ENCODE measurements at regions not wholly inside any gene's neighbourhood (a gene's known extent, or its start where the extent isn't known, plus 50 kb on each side); places are given as distances from the start of the nearest gene placed in this dataset.

DNA sequence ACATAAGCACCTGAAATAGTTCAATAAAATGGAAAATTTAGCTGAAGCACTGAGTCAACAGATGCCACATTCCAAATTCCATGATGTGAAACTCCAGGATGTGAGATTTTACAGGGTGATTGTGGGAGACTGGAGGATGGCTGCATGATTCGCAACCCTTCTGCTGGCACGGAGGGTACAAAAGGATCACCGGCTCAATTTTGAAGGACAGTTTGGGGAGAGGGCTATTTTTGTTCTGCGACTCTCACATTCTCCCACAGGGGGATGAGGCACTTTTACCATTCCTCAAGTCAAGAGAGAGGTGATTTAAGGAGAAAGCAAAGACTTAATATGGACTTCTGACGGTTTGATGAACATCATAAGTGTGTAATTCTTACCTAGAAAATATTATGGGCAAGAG is 138.1 kb upstream of the CWC22 start:
- TF ChIP-seq, protein P1, sequence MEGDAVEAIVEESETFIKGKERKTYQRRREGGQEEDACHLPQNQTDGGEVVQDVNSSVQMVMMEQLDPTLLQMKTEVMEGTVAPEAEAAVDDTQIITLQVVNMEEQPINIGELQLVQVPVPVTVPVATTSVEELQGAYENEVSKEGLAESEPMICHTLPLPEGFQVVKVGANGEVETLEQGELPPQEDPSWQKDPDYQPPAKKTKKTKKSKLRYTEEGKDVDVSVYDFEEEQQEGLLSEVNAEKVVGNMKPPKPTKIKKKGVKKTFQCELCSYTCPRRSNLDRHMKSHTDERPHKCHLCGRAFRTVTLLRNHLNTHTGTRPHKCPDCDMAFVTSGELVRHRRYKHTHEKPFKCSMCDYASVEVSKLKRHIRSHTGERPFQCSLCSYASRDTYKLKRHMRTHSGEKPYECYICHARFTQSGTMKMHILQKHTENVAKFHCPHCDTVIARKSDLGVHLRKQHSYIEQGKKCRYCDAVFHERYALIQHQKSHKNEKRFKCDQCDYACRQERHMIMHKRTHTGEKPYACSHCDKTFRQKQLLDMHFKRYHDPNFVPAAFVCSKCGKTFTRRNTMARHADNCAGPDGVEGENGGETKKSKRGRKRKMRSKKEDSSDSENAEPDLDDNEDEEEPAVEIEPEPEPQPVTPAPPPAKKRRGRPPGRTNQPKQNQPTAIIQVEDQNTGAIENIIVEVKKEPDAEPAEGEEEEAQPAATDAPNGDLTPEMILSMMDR (IDR thresholded peaks at IDR 0.05; ENCODE audit: low read depth, low read length, missing control alignments) = no peak
- no peak for DNase-seq (ENCODE audit: extremely low read depth, low read depth)
- H3K4me3 ChIP-seq (replicated peaks; ENCODE audit: low read depth, low read length) = no peak overlapping the region

GRCh38 chr2:180144338-180144813 is 137.3 kb upstream of the CWC22 start:
- TF ChIP-seq, protein P1 (IDR thresholded peaks at IDR 0.05; ENCODE audit: low read depth, low read length, missing control alignments) = no peak
- no peak overlapping the region for H3K4me3 ChIP-seq (replicated peaks; ENCODE audit: low read depth, low read length)
- no peak for DNase-seq (ENCODE audit: extremely low read depth, low read depth)

DNA sequence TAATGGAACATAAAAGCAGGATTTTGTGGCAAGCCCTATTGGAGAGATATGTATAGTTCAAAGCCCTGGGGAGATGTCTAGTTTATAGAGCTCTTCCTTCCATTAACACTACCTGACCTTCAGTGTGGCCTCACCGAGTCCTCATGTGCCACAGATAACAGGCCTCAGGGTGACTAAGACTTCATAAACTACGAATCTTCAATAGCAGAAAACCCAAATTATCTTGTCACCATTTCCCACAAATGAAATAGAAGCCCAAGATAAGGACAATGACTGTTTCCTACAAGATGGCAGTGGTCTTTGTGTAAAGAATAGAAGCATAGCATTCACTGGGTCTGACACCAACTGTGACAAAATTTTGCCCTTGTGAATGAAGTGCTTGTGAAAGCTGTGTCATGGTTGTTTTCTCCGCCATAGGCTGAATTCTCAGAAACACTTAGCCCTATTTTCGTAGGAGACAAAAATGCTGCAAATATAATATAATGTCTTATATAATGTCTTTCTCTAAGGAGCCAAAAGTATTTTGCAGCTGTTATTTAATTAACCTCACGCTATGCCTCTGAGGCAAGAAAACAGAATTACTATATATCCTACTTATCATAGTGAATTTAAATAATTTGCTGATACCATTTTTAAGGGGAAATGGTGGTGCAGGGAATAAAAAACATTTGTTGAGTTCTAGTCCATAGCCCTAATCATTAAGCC is 136.7 kb upstream of the CWC22 start:
- TF ChIP-seq, protein P1 (IDR thresholded peaks at IDR 0.05; ENCODE audit: low read depth, low read length, missing control alignments) = no peak
- H3K4me3 ChIP-seq (replicated peaks; ENCODE audit: low read depth, low read length) = no peak overlapping the region
- no peak for DNase-seq (ENCODE audit: extremely low read depth, low read depth)

DNA sequence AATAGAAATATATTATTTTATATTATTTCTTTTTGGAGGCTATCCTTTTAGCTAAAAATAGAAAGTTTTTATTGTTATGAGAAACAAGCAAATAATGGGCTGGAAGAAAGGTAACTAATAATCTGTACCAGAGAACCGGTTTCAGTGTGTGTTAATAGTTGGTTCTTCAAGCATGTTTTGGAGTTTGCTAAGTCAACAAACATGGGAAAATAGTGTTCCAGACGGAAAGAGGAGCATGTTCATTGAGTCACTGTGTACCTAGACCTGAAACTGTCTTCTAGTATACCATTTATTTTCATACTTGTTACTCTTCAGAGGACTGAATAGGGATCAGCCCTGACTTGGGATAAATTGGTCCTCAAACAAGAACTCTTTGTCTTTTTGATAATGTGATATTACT is 134.5 kb upstream of the CWC22 start:
- H3K4me3 ChIP-seq (replicated peaks; ENCODE audit: low read depth, low read length) = no peak overlapping the region
- TF ChIP-seq, protein P1 (IDR thresholded peaks at IDR 0.05; ENCODE audit: low read depth, low read length, missing control alignments) = no peak
- no peak for DNase-seq (ENCODE audit: extremely low read depth, low read depth)

- no peak overlapping the region for H3K4me3 ChIP-seq (replicated peaks; ENCODE audit: low read depth, low read length)
- TF ChIP-seq, protein P1 (IDR thresholded peaks at IDR 0.05; ENCODE audit: low read depth, low read length, missing control alignments) = no peak
- no peak for DNase-seq (ENCODE audit: extremely low read depth, low read depth)
Measured at GRCh38 chr2:180133736-180134135, 126.6 kb upstream of the CWC22 start.

DNA sequence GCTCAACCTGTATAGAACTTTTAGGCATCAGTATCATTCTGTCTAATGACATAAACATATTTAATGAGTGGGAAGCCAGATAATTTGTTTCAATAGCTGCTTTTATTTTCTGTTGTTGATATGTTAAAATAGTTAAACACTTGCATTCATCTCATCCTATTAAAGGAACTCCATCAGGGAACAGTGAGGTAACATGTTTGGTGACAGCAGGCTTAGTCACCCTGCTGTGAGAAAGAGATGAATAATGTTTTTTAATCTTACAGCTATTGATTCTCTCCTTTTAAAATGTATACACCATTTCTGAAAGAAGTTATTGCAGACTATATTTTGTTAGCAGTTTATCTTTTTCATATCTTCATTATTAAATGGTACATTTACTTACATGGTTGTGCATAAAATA is 123.3 kb upstream of the CWC22 start:
- TF ChIP-seq, protein P1 (IDR thresholded peaks at IDR 0.05; ENCODE audit: low read depth, low read length, missing control alignments) = no peak
- H3K4me3 ChIP-seq (replicated peaks; ENCODE audit: low read depth, low read length) = no peak overlapping the region
- no peak for DNase-seq (ENCODE audit: extremely low read depth, low read depth)

- no peak for DNase-seq (ENCODE audit: extremely low read depth, low read depth)
- H3K4me3 ChIP-seq (replicated peaks; ENCODE audit: low read depth, low read length) = no peak overlapping the region
- TF ChIP-seq, protein P1 (IDR thresholded peaks at IDR 0.05; ENCODE audit: low read depth, low read length, missing control alignments) = no peak
Measured at GRCh38 chr2:180128861-180129260, 121.8 kb upstream of the CWC22 start.

Data from HFF-Myc (cell line).